Upper lobe of right lung (tissue), 1 donor: ENCODE measurements at regions not wholly inside any gene's neighbourhood (a gene's known extent, or its start where the extent isn't known, plus 50 kb on each side); places are given as distances from the start of the nearest gene placed in this dataset.

Source experiments
- ATAC-seq: fragments of 200-7000 bp; cut with Tn5 transposase; one replicate; pipeline ENCODE4 v1.9.1; 2020; ENCODE audit warnings: mild to moderate bottlenecking, moderate library complexity
- DNase-seq: peaks from one replicate; pipeline ENCODE4 v3.0.0-alpha.2; 2020
- H3K27ac ChIP-seq: fragments of 200-600 bp; one replicate; pipeline ENCODE4 v1.8.0; 2022
- H3K27me3 ChIP-seq: fragments of 200-600 bp; one replicate; pipeline ENCODE4 v1.8.0; 2022; ENCODE audit warnings: mild to moderate bottlenecking
- H3K36me3 ChIP-seq: fragments of 200-600 bp; one replicate; pipeline ENCODE4 v1.8.0; 2022
- H3K4me1 ChIP-seq: fragments of 200-600 bp; one replicate; pipeline ENCODE4 v1.8.0; 2022
- H3K4me3 ChIP-seq: fragments of 200-600 bp; one replicate; pipeline ENCODE4 v1.8.0; 2022; ENCODE audit warnings: mild to moderate bottlenecking
- H3K9me3 ChIP-seq: fragments of 200-600 bp; one replicate; pipeline ENCODE4 v1.8.0; 2022
- CTCF ChIP-seq: fragments of 200-600 bp; IDR thresholded peaks from one replicate; pipeline ENCODE4 v1.8.0; 2022; ENCODE audit warnings: antibody characterized with exemption
- intact Hi-C: fragments of 100-400 bp; cut with DNase I; formaldehyde crosslinking; loops from one replicate; pipeline ENCODE4 v1.11.0; 2022
- donor health status: DM: no; HTN: yes; CAD: no; lungs with severe emphysema.

DNA sequence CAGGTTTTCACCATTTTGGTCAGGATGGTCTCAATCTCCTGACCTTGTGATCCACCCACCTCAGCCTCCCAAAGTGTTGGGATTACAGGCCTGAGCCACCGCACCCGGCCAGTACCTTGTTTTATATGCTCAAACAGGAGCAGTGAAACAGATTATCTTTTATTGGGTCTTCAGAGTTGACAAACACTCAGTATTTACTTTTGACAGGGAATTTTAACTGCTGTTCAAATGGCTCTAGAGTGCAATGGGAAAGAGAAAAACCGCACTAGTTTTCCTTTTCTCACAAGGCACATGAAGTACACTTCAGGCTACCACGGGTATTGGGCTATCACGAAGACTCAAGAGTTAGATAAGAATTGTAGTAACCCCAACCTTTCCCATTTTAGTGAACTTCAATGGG, 471.9 kb upstream of the DAB2 start:
- Histone ChIP-seq H3K4me1 (no peaks in the 10 kb centered on the region), H3K27me3 (no peaks in the 10 kb centered on the region), H3K27ac (no peak overlapping the region), H3K4me3 (no peak overlapping the region), H3K9me3 (no peaks in the 10 kb centered on the region), H3K36me3 (no peaks in the 10 kb centered on the region)
- intact Hi-C loops = no loop called here
- TF ChIP-seq CTCF = no peak
- DNase-seq (no peak), ATAC-seq (no peak)

DNA sequence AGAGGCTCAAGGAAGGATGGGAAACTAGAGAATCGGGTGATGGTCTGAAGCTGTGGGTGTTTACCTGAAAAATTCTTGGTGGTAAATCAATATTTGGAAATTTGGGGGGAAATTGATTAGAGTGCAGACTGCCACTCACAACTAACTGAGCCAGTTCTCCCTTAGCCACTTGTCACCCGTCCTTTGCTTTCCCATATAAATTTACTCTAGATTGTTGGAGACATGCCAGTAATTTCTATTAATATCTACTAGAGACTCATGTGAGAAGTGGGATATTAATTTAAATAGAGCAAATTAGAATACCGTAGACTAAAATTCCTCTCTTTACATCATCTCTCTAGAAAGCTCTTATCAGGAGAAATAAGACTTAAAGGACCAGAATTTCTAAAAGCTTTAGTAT, 471.3 kb upstream of the DAB2 start:
- no peak overlapping the region for H3K27ac ChIP-seq
- no peak for ATAC-seq
- H3K4me1 ChIP-seq = no peaks in the 10 kb centered on the region
- no peaks in the 10 kb centered on the region for H3K9me3 ChIP-seq
- no peaks in the 10 kb centered on the region for H3K36me3 ChIP-seq
- no peak for DNase-seq
- TF ChIP-seq CTCF = no peak
- H3K4me3 ChIP-seq = no peak overlapping the region
- no peaks in the 10 kb centered on the region for H3K27me3 ChIP-seq
- intact Hi-C loops = no loop called here

DNA sequence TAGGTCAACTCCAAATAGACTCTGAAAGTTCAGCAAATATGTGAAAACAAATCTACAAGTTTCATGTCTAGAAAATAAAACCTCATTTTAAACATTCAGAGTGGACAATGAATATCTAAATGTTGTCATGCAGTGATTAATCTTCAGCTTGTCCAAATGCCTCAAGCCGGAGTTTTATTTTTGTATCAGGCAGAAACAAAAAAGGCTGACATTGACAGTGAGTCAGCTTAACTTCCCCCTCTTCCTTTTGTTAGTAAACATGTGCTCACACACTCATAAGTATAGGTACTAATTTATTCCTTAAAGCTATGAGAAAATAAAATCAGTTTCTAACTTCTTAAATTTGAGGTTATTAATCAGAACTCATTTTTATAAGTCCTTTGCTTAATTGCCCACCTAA, 467.9 kb upstream of the DAB2 start:
- intact Hi-C loops = no loop called here
- no peak overlapping the region for H3K4me3 ChIP-seq
- no peaks in the 10 kb centered on the region for H3K27me3 ChIP-seq
- no peaks in the 10 kb centered on the region for H3K36me3 ChIP-seq
- DNase-seq (no peak), ATAC-seq (no peak)
- H3K4me1 ChIP-seq = no peaks in the 10 kb centered on the region
- H3K9me3 ChIP-seq = no peaks in the 10 kb centered on the region
- no peak overlapping the region for H3K27ac ChIP-seq
- TF ChIP-seq CTCF = no peak

DNA sequence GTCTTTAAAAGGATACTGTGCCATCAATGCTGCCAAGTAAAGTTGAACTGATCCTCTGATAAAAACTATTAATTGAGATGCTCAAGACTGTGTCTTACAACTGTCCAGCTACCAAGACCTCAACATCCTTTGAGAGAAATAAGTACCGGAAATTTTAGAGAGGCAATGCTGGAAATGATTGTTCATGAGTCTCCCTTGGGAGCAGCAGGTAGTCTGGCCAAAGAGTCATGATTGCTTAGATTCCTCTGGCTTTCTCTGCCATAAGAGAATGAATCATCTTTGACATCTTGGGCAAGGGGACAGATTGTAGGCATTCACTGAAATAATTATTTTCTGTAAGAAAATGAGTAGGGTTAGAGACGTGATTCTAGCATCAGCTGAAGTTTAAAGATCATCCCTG, 466.6 kb upstream of the DAB2 start:
- ATAC-seq = no peak
- H3K9me3 ChIP-seq = no peaks in the 10 kb centered on the region
- H3K27me3 ChIP-seq = no peaks in the 10 kb centered on the region
- H3K36me3 ChIP-seq = no peaks in the 10 kb centered on the region
- DNase-seq = no peak
- intact Hi-C loops = no loop called here
- no peaks in the 10 kb centered on the region for H3K4me1 ChIP-seq
- no peak overlapping the region for H3K4me3 ChIP-seq
- no peak for TF ChIP-seq CTCF
- no peak overlapping the region for H3K27ac ChIP-seq

DNA sequence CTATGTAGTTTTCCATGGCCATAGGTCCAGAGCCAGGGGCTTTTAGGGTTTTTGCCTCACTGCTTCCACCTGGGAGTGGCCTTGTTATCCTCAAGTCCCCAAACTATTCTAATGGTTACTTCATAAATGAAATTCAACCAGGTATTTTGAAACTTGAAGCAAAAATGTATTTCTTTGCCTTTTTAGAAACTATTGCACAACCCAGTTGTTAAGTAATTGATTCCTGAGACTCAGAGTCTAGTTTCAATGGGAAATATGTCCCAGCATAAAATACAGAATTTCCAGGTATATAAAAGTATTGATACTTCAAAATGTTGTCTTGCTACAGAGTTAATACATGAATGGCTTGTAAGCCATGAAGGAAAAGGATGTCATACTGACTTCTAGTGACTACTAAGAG, 456.2 kb upstream of the DAB2 start:
- no peak for DNase-seq
- Histone ChIP-seq H3K27me3 (no peaks in the 10 kb centered on the region), H3K9me3 (no peaks in the 10 kb centered on the region), H3K36me3 (no peaks in the 10 kb centered on the region), H3K4me3 (no peak overlapping the region), H3K4me1 (no peaks in the 10 kb centered on the region), H3K27ac (no peak overlapping the region)
- no peak for TF ChIP-seq CTCF
- ATAC-seq = no peak
- intact Hi-C loops = no loop called here

DNA sequence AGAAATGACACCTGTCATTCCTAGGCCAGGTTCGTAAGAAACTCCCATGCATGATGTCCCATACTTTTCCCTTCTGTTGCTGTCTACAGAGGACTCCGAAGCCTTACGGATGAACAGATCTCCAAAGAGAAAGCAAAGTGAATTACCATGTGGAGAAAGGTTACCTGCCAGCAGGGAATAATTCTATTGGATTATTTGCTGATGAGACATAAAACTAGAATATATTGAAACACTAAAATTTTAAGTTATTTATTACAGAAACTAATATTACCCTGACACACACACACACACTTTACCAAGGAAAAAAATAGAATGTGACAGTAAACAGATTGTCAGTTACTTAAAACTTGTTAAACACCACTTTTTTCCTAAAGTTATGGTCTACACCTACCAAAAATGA, 452.7 kb upstream of the DAB2 start:
- DNase-seq (no peak), ATAC-seq (no peak)
- intact Hi-C loops = no loop called here
- H3K4me3 ChIP-seq = no peak overlapping the region
- H3K27ac ChIP-seq = no peak overlapping the region
- H3K36me3 ChIP-seq = no peaks in the 10 kb centered on the region
- H3K27me3 ChIP-seq = no peaks in the 10 kb centered on the region
- no peak for TF ChIP-seq CTCF
- H3K9me3 ChIP-seq = no peaks in the 10 kb centered on the region
- H3K4me1 ChIP-seq = no peaks in the 10 kb centered on the region
